ENCODE measurements at regions not wholly inside any gene's neighbourhood (a gene's known extent, or its start where the extent isn't known, plus 50 kb on each side); places are given as distances from the start of the nearest gene placed in this dataset.
A peak's percentile ranks its signal among the peaks of the same experiment; 100 is the strongest.
"Not testable (repeated sequence)": the region's sequence is repeated elsewhere in the genome, so short reads cannot be mapped to it uniquely, and the experiment has no call there.

DNA sequence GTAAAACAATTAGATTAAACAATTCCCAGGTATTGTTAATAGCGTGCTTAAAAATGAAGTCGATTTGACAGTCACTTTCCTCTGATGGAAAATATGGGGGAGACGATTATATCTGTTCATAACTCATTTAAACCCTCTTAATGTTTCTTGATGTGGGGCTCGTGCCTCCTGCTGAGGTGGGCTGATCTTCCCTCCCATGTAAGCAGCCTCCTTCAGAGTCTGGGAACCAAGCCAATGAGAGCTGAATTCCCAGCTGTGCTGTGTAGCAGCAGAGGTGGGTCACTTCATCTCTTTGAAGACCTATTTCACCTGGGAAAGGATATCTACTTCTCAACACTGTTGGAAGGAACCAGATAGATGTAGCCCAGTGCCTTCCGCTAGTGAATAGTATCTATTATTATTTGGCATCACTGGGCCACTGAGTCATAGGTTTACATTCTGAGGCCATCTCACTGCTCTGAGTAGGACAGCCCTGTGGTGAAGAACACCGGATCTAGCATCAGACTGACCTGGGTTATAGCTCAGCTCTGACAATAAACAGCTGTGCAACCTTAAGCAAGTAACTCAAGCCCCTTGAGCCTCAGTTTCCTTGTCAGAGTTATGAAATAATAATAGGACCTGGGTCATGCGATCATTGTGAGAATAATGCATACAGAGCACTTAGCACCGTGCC lies 85.3 kb upstream of the C16orf82 start:
- peak; percentile 13 for DNase-seq (ENCODE audit: low spot score)

DNA sequence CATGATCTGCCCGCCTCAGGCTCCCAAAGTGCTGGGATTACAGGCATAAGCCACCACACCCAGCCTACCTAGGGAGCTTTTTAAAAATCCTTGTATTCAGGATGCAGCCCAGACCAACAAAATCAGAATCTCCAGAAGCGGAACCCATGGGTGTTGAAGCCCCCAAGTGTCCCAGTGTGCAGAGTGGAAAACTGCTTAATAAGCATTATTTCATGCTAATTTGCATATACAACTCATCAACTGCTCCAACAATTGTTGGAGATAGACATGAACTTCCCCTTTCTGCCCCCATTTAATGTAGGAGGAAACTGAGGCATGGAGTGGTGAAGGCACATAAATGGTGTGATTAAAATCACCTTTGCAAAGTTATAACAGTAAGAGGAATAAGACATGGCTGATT lies 84.3 kb upstream of the C16orf82 start:
- no peak for DNase-seq (ENCODE audit: low spot score)

DNA sequence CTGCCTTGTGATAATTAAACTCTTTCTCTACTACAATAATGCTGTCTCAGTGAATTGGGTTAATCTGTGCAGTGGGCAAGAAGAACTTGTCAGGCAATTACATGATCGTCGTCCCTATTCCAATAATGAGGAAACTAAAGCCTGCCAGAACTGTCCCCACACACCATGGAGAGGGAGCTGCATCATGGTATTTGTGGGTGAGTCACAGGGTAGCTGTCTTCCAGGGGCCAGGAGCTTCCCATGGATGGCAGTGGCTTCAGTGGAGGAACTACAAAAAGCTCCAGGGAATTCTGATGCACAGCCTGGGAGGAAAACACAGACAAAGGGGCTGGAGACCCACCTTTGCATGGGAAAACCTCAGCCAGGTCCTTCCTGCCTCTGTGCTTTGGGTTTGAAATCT lies 83.3 kb upstream of the C16orf82 start:
- DNase-seq (ENCODE audit: low spot score) = no peak

DNA sequence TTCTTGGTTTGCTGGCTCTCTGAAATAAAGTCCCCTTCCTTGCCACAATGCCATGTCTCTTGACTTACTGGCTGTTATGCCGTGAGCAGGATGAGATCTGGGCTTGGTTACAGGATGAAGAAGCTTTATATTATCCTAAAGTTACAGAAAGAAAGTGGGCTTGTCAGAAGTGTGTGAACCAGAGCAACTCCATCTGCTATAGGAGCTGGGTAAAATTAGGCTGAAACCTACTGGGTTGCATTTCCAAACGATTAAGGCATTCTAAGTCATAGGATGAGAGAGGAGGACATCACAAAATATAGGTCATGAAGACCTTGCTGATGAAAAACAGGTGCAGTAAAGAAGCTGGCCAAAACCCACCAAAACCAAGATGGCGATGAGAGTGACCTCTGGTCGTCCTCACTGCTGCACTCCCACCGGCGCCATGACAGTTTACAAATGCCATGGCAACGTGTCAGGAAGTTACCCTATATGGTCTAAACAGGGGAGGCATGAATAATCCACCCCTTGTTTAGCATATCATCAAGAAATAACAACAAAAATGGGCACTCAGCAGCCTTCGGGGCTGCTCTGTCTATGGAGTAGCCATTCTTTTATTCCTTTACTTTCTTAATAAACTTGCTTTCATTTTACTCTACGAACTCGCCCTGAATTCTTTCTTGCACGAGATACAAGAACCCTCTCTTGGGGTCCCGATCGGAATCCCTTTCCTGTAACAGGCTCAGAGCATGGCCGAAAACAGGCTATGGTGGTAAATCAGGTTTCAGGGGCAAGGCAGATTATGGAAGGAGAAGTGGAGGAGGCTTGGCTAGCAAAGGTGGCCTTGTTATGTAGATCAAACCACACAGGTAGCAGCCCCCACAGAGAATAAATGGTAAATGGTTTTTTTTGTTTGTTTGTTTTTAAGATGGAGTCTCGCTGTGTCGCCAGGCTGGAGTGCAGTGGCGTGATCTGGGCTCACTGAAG lies 81.3 kb upstream of the C16orf82 start:
- DNase-seq (ENCODE audit: low spot score) = no peak

DNA sequence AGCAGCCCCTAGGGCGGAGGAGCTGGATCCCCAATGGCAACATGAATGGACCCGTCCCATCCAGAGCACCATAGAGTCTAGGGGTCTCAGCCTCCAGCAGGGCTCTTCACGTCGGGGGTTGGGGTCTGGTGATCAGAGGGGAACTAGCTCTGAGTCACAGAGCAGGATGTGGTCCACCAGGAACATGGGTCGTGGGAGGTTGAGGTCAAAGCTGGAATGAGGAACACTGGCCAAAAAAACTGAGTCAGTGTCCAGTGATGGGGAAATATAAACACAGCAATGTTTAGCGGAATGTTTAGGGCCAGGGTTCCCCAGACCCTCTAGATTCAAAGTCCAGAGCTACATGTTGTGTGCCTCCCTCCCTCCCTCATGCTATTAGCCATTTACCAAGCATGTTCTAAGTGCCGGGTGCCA lies 79.1 kb upstream of the C16orf82 start:
- DNase-seq (ENCODE audit: low spot score) = peak; percentile 25

DNA sequence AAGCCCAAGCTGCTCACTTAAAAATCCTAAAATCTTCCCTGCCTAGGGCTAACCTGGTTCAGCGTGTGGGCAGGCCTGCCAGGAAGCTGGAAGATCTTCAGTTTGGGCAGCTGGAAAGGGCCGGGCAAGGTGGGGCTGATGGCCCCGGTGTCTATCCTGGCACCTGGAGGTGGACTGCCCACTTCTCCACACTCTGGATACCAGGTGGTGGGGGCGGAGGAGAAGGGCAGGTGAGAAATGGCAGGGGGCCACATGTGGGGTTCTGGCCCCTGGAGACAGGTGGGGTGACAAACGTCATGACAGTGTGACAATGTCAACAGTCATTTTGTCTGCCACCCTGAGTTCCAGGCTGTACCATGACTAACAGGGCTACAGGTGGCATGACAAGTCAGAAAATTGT lies 78.5 kb upstream of the C16orf82 start:
- no peak for DNase-seq (ENCODE audit: low spot score)

DNA sequence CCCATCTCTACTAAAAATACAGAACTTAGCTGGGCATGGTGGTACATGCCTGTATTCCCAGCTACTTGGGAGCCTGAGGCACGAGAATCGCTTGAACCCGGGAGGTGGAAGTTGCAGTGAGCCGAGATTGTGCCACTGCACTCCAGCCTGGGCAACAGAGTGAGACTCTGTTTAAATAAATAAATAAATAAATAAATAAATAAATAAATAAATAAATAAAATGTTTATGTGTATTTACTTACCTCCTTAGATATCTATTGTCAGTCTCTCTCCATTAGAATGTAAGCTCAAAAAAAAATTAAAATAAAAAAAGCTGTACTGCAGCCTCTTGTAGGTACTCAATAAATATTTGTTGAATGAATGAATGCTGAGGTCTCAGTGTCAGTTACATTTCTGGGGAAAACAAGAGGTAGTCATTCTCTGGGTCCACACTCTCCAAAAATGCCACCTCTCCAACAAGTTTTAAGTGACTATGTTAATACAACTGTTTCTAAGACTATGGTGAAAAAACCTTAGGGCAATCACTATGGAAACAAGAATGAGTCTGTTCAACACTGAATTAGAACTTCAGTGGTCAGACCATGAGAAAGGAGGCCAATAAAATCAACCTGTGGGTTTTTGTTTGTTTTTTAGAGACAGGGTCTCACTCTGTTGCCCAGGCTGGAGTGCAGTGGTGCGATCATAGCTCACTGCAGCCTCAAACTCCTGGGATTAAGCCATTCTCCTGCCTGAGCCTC lies 76.2 kb upstream of the C16orf82 start:
- not testable (repeated sequence) for DNase-seq (ENCODE audit: low spot score)

DNA sequence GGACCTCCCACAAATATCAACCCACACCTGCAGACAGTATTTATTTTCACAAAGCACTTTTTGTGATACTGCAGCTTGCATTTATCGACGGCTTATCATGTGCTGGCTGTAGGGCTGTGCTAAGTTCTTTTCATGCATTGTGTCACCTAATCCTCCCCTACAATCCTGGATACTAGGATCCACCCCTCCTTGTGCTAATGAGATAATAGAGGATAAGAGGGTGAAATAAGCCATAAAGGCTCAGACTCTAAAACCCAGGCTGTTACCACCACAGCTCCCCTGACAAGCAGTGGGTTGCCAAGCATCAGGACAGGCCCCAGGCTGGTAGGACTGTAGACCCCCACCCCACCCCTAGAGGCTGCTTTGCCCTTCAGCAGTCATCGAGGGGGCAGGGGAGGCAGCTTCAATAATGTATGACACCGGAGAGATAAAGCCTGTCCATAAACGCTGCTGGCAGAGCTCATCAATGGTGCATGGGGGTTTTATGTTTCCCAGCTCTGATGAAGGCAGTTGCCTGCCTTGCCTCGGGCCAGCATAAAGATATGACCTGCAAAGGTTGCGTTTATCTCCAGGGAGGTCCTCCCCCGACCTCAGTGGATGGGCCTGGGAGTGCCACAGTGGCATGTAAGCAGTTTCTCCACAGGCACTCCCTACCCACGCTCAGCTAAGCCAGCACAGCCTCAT lies 73.9 kb upstream of the C16orf82 start:
- no peak for DNase-seq (ENCODE audit: low spot score)

DNA sequence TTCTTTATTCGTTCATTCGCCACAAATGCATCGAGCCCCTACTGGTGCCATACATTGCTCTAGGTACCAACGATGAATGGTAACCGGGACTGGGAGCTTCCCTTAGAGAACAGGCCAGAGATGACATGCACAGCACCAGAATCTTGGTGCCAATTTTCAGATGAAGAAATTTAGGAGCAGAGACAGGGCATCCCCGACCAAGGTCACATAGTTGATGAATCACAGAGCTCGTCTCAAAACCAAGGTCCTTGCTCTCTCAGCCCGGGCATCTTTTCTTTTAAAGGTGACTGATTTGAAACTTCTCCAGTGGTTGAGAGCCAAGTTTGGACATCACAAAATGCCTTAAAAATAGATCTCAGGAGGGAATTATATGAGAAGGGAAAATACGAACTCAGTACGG lies 73.2 kb upstream of the C16orf82 start:
- DNase-seq (ENCODE audit: low spot score) = no peak

DNA sequence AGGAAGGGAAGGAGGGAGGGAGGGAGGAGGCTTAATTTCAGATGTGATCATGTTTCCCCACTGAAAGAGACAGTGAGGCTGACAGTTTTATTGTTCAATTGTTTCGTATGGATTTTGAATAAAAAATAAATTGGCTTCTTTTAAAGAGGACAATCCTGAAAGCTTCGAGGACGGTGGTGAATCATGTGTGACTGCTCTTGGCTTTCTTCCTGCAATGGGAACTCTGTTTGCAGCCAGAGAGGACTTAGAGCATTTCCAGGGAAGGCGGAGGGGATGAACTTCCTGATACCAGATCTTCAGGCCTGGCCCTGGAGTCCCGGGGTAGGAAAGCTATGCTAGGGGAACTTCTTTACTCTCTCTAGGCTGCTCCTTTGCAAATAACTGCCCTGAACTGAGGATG lies 72.8 kb upstream of the C16orf82 start:
- no peak for DNase-seq (ENCODE audit: low spot score)

DNA sequence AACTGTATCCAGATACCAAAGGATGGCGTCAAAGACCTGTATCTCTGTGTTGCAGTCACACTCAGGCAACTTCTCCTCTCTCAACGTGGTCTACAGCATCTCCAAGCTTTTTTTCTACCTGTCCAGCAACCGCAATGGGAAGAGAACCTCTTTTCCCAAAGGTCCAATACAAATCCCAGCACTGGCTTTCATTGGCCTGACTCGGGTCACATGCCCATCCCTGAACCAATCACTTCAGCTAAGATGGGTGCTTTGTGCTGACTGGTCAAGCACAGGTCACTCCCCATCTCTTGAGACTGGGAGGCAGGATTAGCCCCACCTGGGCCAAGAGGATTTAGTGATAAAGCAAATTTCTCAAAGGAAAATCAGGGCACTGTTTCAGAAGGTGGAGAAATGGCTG lies 71.2 kb upstream of the C16orf82 start:
- DNase-seq (ENCODE audit: low spot score) = no peak

DNA sequence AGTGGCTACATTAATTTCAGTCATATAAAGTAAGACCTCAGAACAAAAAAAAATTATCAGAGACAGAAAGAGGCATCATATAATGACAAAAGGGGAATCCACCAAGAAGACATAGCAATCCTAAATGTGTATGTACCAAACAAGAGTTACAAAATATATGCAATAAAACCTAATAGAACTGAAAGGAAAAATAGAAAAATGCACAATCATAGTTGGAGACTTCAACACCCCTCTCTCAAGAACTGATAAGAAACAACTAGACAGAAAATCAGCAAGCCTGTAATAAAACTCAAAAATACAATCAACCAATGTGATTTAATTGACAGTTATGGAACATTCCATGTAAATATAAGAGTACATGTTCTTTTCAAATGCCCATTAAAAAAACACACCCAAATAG lies 61.3 kb upstream of the C16orf82 start:
- DNase-seq (ENCODE audit: low spot score) = no peak

All from H4 (cell line).